Hepatocyte (in vitro differentiated cells): ENCODE measurements at regions not wholly inside any gene's neighbourhood (a gene's known extent, or its start where the extent isn't known, plus 50 kb on each side); places are given as distances from the start of the nearest gene placed in this dataset.

ENCODE experiments used
- EZH2 ChIP-seq: fragments of 200-600 bp; sonication (generic); IDR thresholded peaks from 2 replicates; pipeline ENCODE4 v1.6.1; 2016; ENCODE audit warnings: antibody characterized with exemption, mild to moderate bottlenecking, borderline replicate concordance
- EZH2phosphoT487 ChIP-seq: fragments of 200-600 bp; sonication (generic); IDR thresholded peaks from one replicate; pipeline ENCODE4 v1.6.1; 2018; ENCODE audit warnings: antibody characterized with exemption, mild to moderate bottlenecking, low read depth, moderate library complexity; ENCODE audit not compliant: unreplicated experiment, severe bottlenecking
- TF ChIP-seq, protein P1 (sequence below): fragments of 200-600 bp; sonication (generic); IDR thresholded peaks from 2 replicates; pipeline ENCODE4 v1.5.1; 2016; ENCODE audit warnings: antibody characterized with exemption, mild to moderate bottlenecking; ENCODE audit not compliant: poor library complexity

DNA sequence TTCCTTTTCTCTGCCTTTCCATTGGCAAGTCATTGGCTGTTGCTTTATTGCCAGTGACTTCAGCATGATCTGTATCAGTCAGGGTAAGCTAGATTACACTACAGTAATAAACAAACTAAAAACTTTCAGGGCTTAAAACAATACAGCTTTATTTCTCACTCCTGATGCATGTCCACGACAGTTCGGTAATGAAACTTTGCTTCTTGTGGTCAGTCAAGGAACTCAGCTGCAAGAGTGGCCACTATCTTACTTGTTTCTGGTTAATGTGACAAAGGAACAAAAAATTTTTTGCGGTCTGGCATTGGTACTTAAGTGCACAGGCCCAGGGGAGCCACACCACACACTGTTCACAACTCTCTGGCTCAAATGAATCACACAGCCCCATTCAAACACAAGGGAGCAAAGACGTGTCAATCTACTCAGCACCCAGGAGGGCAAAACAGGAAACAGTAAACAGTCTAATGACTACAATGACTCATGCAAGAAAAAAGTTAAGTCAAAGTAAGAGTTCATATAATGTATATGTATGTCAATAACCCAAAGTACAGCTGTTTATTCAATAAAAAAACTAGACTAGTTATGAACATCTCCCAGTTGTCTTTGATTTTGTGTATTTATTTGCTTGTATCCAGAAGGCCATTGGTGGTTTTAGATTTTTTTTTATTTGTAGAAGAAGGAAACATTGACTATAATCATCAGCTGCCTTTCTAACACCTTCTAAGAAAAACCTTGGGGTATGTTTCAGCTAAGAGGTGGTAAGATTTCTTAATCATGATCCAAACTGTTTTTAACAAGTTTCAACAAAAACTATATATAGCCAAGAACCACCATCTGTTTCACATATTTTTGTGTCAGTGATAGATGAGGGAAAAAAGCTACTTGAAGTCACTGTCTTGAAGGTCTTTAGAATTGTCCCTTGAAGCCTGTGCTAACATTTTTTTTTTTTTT is 134.4 kb upstream of the FAM3C start:
- TF ChIP-seq EZH2 (no peak), EZH2phosphoT487 (no peak)
- TF ChIP-seq, protein P1, sequence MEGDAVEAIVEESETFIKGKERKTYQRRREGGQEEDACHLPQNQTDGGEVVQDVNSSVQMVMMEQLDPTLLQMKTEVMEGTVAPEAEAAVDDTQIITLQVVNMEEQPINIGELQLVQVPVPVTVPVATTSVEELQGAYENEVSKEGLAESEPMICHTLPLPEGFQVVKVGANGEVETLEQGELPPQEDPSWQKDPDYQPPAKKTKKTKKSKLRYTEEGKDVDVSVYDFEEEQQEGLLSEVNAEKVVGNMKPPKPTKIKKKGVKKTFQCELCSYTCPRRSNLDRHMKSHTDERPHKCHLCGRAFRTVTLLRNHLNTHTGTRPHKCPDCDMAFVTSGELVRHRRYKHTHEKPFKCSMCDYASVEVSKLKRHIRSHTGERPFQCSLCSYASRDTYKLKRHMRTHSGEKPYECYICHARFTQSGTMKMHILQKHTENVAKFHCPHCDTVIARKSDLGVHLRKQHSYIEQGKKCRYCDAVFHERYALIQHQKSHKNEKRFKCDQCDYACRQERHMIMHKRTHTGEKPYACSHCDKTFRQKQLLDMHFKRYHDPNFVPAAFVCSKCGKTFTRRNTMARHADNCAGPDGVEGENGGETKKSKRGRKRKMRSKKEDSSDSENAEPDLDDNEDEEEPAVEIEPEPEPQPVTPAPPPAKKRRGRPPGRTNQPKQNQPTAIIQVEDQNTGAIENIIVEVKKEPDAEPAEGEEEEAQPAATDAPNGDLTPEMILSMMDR = no peak
